K562 (cell line): ENCODE measurements at regions not wholly inside any gene's neighbourhood (a gene's known extent, or its start where the extent isn't known, plus 50 kb on each side); places are given as distances from the start of the nearest gene placed in this dataset.

Experiments used
- CGGBP1 ChIP-seq: fragments of 250-450 bp; sonication (Bioruptor Pico); IDR thresholded peaks from 2 replicates; pipeline ENCODE4 v1.9.0; 2021; ENCODE audit warnings: mild to moderate bottlenecking
- CREB3L1 ChIP-seq: fragments of 450-650 bp; IDR thresholded peaks from 2 replicates; pipeline ENCODE4 v1.6.1; 2014; ENCODE audit warnings: low read depth, mild to moderate bottlenecking, moderate library complexity, borderline replicate concordance
- PHF21A ChIP-seq: fragments of 450-650 bp; IDR thresholded peaks from 2 replicates; pipeline ENCODE4 v1.6.1; 2017; ENCODE audit warnings: low read depth, borderline replicate concordance
- RBFOX2 ChIP-seq: fragments of 200-400 bp; formaldehyde crosslinking; IDR thresholded peaks from 2 replicates; pipeline ENCODE4 v1.6.1; 2017; ENCODE audit warnings: low read depth, mild to moderate bottlenecking, low read length, moderate library complexity
- SIRT6 ChIP-seq: IDR thresholded peaks from one replicate; pipeline ENCODE4 v1.6.1; 2012; ENCODE audit warnings: low read depth, mild to moderate bottlenecking, control low read depth, inconsistent platforms, low read length, moderate library complexity
- SMARCC2 ChIP-seq: fragments of 450-650 bp; IDR thresholded peaks from 2 replicates; pipeline ENCODE4 v1.6.1; 2017; ENCODE audit warnings: antibody characterized with exemption, moderate library complexity, mild to moderate bottlenecking, low read depth
- SMC3 ChIP-seq: conservative IDR thresholded peaks from 2 replicates; pipeline ENCODE4 v1.6.1; 2011; ENCODE audit warnings: low read depth, low read length, improper control_type of control experiment; ENCODE audit not compliant: insufficient read depth
- SRSF7 ChIP-seq: fragments of 200-400 bp; formaldehyde crosslinking; optimal IDR thresholded peaks from 2 replicates; pipeline ENCODE3; 2017; ENCODE audit warnings: mild to moderate bottlenecking, low read depth, low read length
- ZBED1 ChIP-seq: IDR thresholded peaks from 2 replicates; pipeline ENCODE4 v1.6.1; 2014
- ZNF274 ChIP-seq: IDR thresholded peaks from 2 replicates; pipeline ENCODE4 v1.6.1; 2011; ENCODE audit warnings: low read depth, mild to moderate bottlenecking, low read length, moderate library complexity, borderline replicate concordance
- ZNF311 ChIP-seq: fragments of 250-450 bp; sonication (Bioruptor Pico); IDR thresholded peaks from 2 replicates; pipeline ENCODE4 v1.4.0; 2020; ENCODE audit warnings: mild to moderate bottlenecking, moderate library complexity
- ZNF354B ChIP-seq: fragments of 250-450 bp; sonication (Bioruptor Pico); IDR thresholded peaks from 2 replicates; pipeline ENCODE4 v1.4.0; 2020
- ZNF431 ChIP-seq: sonication (generic); formaldehyde crosslinking; IDR thresholded peaks from 2 replicates; pipeline ENCODE4 v1.8.0; 2022; ENCODE audit warnings: mild to moderate bottlenecking, missing genetic modification reagents
- ZNF518B ChIP-seq: fragments of 250-450 bp; sonication (Bioruptor Pico); IDR thresholded peaks from 2 replicates; pipeline ENCODE4 v1.5.0; 2021; ENCODE audit warnings: mild to moderate bottlenecking, moderate library complexity
- ZNF551 ChIP-seq: fragments of 250-450 bp; sonication (Bioruptor Pico); IDR thresholded peaks from 2 replicates; pipeline ENCODE4 v1.5.0; 2021; ENCODE audit warnings: mild to moderate bottlenecking, moderate library complexity
- ZNF717 ChIP-seq: fragments of 250-450 bp; sonication (Bioruptor Pico); IDR thresholded peaks from 2 replicates; pipeline ENCODE4 v1.5.0; 2021
- ZSCAN29 ChIP-seq: fragments of 450-650 bp; IDR thresholded peaks from 2 replicates; pipeline ENCODE4 v1.6.1; 2017
- TF ChIP-seq, protein P1 (sequence below): IDR thresholded peaks from 2 replicates; pipeline ENCODE4 v1.6.1; 2014; ENCODE audit warnings: antibody characterized with exemption
- TF ChIP-seq, protein P2 (sequence below): fragments of 250-450 bp; sonication (Bioruptor Pico); IDR thresholded peaks from 2 replicates; pipeline ENCODE4 v1.4.0; 2020; ENCODE audit warnings: borderline replicate concordance
- TF ChIP-seq, protein P3 (sequence below), 2 experiments: fragments of 200-800 bp in 1 of 2; sonication (Bioruptor generic) in 1 of 2; sonication (generic) in 1 of 2; formaldehyde crosslinking in 1 of 2; IDR thresholded peaks in 1 of 2; conservative IDR thresholded peaks in 1 of 2; 2 replicates each; pipeline versions ENCODE4 v1.5.0 to v1.6.1; 2016 to 2020; ENCODE audit warnings: missing compliant biosample characterization in 1 of 2, missing genetic modification characterization in 1 of 2, missing genetic modification reagents in 1 of 2

- TF ChIP-seq ZNF518B (CRISPR knock-in tag) (no peak), SMARCC2 (peak; percentile 69; the same call in 1 of the 2 replicates), ZNF717 (CRISPR knock-in tag) (no peak), SMC3 (no peak), ZNF274 (no peak), ZNF311 (no peak), ZBED1 (no peak), SIRT6 (no peak), PHF21A (no peak), ZSCAN29 (no peak), CGGBP1 (no peak), ZNF431 (CRISPR knock-in tag) (no peak), ZNF354B (CRISPR knock-in tag) (no peak), ZNF551 (CRISPR knock-in tag) (no peak), SRSF7 (no peak), CREB3L1 (no peak), RBFOX2 (no peak)
- TF ChIP-seq, protein P1, sequence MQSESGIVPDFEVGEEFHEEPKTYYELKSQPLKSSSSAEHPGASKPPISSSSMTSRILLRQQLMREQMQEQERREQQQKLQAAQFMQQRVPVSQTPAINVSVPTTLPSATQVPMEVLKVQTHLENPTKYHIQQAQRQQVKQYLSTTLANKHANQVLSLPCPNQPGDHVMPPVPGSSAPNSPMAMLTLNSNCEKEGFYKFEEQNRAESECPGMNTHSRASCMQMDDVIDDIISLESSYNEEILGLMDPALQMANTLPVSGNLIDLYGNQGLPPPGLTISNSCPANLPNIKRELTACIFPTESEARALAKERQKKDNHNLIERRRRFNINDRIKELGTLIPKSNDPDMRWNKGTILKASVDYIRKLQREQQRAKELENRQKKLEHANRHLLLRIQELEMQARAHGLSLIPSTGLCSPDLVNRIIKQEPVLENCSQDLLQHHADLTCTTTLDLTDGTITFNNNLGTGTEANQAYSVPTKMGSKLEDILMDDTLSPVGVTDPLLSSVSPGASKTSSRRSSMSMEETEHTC, result no peak
- TF ChIP-seq, protein P2, sequence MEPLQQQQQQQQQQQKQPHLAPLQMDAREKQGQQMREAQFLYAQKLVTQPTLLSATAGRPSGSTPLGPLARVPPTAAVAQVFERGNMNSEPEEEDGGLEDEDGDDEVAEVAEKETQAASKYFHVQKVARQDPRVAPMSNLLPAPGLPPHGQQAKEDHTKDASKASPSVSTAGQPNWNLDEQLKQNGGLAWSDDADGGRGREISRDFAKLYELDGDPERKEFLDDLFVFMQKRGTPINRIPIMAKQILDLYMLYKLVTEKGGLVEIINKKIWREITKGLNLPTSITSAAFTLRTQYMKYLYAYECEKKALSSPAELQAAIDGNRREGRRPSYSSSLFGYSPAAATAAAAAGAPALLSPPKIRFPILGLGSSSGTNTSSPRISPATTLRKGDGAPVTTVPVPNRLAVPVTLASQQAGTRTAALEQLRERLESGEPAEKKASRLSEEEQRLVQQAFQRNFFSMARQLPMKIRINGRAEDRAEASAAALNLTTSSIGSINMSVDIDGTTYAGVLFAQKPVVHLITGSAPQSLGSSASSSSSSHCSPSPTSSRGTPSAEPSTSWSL (CRISPR knock-in tag), result no peak
- TF ChIP-seq, protein P3, sequence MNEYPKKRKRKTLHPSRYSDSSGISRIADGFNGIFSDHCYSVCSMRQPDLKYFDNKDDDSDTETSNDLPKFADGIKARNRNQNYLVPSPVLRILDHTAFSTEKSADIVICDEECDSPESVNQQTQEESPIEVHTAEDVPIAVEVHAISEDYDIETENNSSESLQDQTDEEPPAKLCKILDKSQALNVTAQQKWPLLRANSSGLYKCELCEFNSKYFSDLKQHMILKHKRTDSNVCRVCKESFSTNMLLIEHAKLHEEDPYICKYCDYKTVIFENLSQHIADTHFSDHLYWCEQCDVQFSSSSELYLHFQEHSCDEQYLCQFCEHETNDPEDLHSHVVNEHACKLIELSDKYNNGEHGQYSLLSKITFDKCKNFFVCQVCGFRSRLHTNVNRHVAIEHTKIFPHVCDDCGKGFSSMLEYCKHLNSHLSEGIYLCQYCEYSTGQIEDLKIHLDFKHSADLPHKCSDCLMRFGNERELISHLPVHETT (CRISPR knock-in tag; conservative IDR thresholded peaks at IDR 0.05 in 1 of 2, IDR thresholded peaks at IDR 0.05 in 1 of 2), result no peak
Observed at GRCh38 chr5:87115839-87116364, 151.8 kb upstream of the RASA1 start (continued).
